ENCODE measurements at regions not wholly inside any gene's neighbourhood (a gene's known extent, or its start where the extent isn't known, plus 50 kb on each side); places are given as distances from the start of the nearest gene placed in this dataset.

GRCh38 chr1:187417520-187417919 is 588.8 kb downstream of the PLA2G4A start:
- H3K27me3 ChIP-seq (ENCODE audit: low read depth) = no peaks in the 10 kb centered on the region
- H3K36me3 ChIP-seq = no peaks in the 10 kb centered on the region
- no peaks in the 10 kb centered on the region for H3K4me1 ChIP-seq
- TF ChIP-seq, protein P1, sequence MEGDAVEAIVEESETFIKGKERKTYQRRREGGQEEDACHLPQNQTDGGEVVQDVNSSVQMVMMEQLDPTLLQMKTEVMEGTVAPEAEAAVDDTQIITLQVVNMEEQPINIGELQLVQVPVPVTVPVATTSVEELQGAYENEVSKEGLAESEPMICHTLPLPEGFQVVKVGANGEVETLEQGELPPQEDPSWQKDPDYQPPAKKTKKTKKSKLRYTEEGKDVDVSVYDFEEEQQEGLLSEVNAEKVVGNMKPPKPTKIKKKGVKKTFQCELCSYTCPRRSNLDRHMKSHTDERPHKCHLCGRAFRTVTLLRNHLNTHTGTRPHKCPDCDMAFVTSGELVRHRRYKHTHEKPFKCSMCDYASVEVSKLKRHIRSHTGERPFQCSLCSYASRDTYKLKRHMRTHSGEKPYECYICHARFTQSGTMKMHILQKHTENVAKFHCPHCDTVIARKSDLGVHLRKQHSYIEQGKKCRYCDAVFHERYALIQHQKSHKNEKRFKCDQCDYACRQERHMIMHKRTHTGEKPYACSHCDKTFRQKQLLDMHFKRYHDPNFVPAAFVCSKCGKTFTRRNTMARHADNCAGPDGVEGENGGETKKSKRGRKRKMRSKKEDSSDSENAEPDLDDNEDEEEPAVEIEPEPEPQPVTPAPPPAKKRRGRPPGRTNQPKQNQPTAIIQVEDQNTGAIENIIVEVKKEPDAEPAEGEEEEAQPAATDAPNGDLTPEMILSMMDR (IDR thresholded peaks at IDR 0.05; ENCODE audit: borderline replicate concordance) = no peak
- no peak overlapping the region for H3K4me3 ChIP-seq
- no peak overlapping the region for H3K27ac ChIP-seq (replicated peaks)
- DNase-seq = no peak
- no peaks in the 10 kb centered on the region for H3K9me3 ChIP-seq (replicated peaks)
- intact Hi-C loops (cut with micrococcal nuclease) = no loop called here

GRCh38 chr1:187433598-187433997 is 604.8 kb downstream of the PLA2G4A start:
- H3K4me3 ChIP-seq = no peak overlapping the region
- intact Hi-C loops (cut with micrococcal nuclease) = no loop called here
- H3K36me3 ChIP-seq = no peaks in the 10 kb centered on the region
- no peak for DNase-seq
- H3K4me1 ChIP-seq = no peaks in the 10 kb centered on the region
- no peak overlapping the region for H3K27ac ChIP-seq (replicated peaks)
- H3K27me3 ChIP-seq (ENCODE audit: low read depth) = no peaks in the 10 kb centered on the region
- TF ChIP-seq, protein P1 (IDR thresholded peaks at IDR 0.05; ENCODE audit: borderline replicate concordance) = no peak
- H3K9me3 ChIP-seq (replicated peaks) = no peaks in the 10 kb centered on the region

DNA sequence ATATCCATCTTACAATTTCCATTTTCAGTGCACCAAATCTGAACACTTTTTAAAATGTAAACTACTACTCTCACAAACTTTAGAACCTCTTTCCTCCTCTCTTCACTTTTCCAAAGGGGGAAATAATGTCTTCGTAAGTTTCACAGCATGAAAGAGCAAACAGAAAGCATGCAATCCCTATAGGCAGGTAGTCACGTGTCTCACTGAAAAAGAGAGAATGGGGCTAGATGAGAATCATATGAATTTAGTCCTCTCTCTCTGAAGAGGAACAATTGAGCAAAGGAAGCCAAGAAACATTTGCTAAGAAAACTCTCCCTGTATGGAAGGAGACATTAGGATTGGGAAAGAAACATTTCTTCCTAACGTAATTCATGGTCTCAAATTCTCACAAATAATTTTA is 613.9 kb downstream of the PLA2G4A start:
- DNase-seq = no peak
- H3K27me3 ChIP-seq (ENCODE audit: low read depth) = no peaks in the 10 kb centered on the region
- TF ChIP-seq, protein P1 (IDR thresholded peaks at IDR 0.05; ENCODE audit: borderline replicate concordance) = no peak

DNA sequence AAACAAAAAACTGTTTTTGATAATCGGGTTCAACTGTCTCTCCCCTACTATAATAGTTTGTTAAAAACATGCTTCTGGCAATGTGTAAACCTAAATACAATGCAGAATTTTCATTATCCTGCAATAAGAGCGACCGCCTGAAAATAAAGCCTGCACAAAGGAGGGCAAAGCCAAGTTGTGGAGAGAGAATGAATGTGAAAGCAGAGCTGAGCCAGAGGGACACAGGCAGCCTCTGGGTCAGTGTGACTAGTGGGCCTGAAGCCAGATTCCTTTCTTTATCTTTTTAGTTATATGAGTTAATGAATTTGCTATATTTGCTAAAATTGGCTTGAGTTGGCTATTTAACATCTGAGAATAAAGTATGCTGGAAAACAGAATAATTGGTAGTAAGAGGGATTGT is 615.2 kb downstream of the PLA2G4A start:
- intact Hi-C loops (cut with micrococcal nuclease) = no loop called here
- DNase-seq = no peak
- Histone ChIP-seq H3K4me1 (no peaks in the 10 kb centered on the region), H3K27ac (replicated peaks) (no peak overlapping the region), H3K27me3 (ENCODE audit: low read depth) (no peaks in the 10 kb centered on the region), H3K36me3 (no peaks in the 10 kb centered on the region), H3K4me3 (no peak overlapping the region), H3K9me3 (replicated peaks) (no peaks in the 10 kb centered on the region)
- TF ChIP-seq, protein P1 (IDR thresholded peaks at IDR 0.05; ENCODE audit: borderline replicate concordance) = no peak

More for the DNA sequence above, 613.9 kb downstream of the PLA2G4A start:
- Histone ChIP-seq H3K27ac (replicated peaks) (no peak overlapping the region), H3K4me3 (no peak overlapping the region), H3K9me3 (replicated peaks) (no peaks in the 10 kb centered on the region), H3K36me3 (no peaks in the 10 kb centered on the region), H3K4me1 (no peaks in the 10 kb centered on the region)
- intact Hi-C loops (cut with micrococcal nuclease) = no loop called here

- TF ChIP-seq, protein P1 (IDR thresholded peaks at IDR 0.05; ENCODE audit: borderline replicate concordance) = no peak
Measured at GRCh38 chr1:187445066-187445465, 616.3 kb downstream of the PLA2G4A start.

GRCh38 chr1:187451238-187451637 is 622.5 kb downstream of the PLA2G4A start:
- no peak for DNase-seq
- TF ChIP-seq, protein P1 (IDR thresholded peaks at IDR 0.05; ENCODE audit: borderline replicate concordance) = no peak
- intact Hi-C loops (cut with micrococcal nuclease) = no loop called here
- Histone ChIP-seq H3K4me1 (no peaks in the 10 kb centered on the region), H3K4me3 (no peak overlapping the region), H3K36me3 (no peaks in the 10 kb centered on the region), H3K27me3 (ENCODE audit: low read depth) (no peaks in the 10 kb centered on the region), H3K27ac (replicated peaks) (no peak overlapping the region), H3K9me3 (replicated peaks) (no peaks in the 10 kb centered on the region)

More at GRCh38 chr1:187445066-187445465, 616.3 kb downstream of the PLA2G4A start:
- Histone ChIP-seq H3K4me3 (no peak overlapping the region), H3K27me3 (ENCODE audit: low read depth) (no peaks in the 10 kb centered on the region), H3K36me3 (no peaks in the 10 kb centered on the region), H3K4me1 (no peaks in the 10 kb centered on the region), H3K27ac (replicated peaks) (no peak overlapping the region), H3K9me3 (replicated peaks) (no peaks in the 10 kb centered on the region)
- DNase-seq = no peak
- intact Hi-C loops (cut with micrococcal nuclease) = no loop called here
